GM19035 (cell line): ENCODE measurements at regions not wholly inside any gene's neighbourhood (a gene's known extent, or its start where the extent isn't known, plus 50 kb on each side); places are given as distances from the start of the nearest gene placed in this dataset.
A peak's percentile ranks its signal among the peaks of the same experiment; 100 is the strongest.

ENCODE experiments used
- ATAC-seq: cut with Tn5 transposase; IDR thresholded peaks from one replicate; pipeline ENCODE4 v1.9.1; 2021; ENCODE audit not compliant: unreplicated experiment

GRCh38 chrX:39912126-39912525 is 185.6 kb downstream of the BCOR start:
- no peak for ATAC-seq

- no peak for ATAC-seq
Observed at GRCh38 chrX:39915081-39915480, 182.7 kb downstream of the BCOR start.

GRCh38 chrX:39915596-39915995 is 182.2 kb downstream of the BCOR start:
- ATAC-seq, result no peak

GRCh38 chrX:39921838-39922237 is 175.9 kb downstream of the BCOR start:
- ATAC-seq, result no peak

GRCh38 chrX:39922488-39922887 is 175.3 kb downstream of the BCOR start:
- no peak for ATAC-seq

- no peak for ATAC-seq
Observed at GRCh38 chrX:39922926-39923325, 174.8 kb downstream of the BCOR start.

- ATAC-seq, result no peak
Observed at GRCh38 chrX:39927380-39927779, 170.4 kb downstream of the BCOR start.

GRCh38 chrX:39928704-39929378 is 168.9 kb downstream of the BCOR start:
- ATAC-seq, result no peak

- no peak for ATAC-seq
Observed at GRCh38 chrX:39929379-39930025, 168.3 kb downstream of the BCOR start.

GRCh38 chrX:39930786-39931528 is 166.8 kb downstream of the BCOR start:
- no peak for ATAC-seq

- ATAC-seq, result no peak
Observed at GRCh38 chrX:39931529-39932282, 166.1 kb downstream of the BCOR start.

- no peak for ATAC-seq
Observed at GRCh38 chrX:39935411-39936064, 162.2 kb downstream of the BCOR start.

- ATAC-seq, result peak; percentile 70
Observed at GRCh38 chrX:39936886-39937770, 160.6 kb downstream of the BCOR start.

- ATAC-seq, result no peak
Observed at GRCh38 chrX:39938466-39938865, 159.3 kb downstream of the BCOR start.

GRCh38 chrX:39939678-39940077 is 158.1 kb downstream of the BCOR start:
- ATAC-seq, result no peak

GRCh38 chrX:39941332-39941920 is 156.3 kb downstream of the BCOR start:
- ATAC-seq, result no peak

GRCh38 chrX:39944416-39944815 is 153.3 kb downstream of the BCOR start:
- ATAC-seq, result no peak

GRCh38 chrX:39945709-39946108 is 152.0 kb downstream of the BCOR start:
- no peak for ATAC-seq

GRCh38 chrX:39946822-39947221 is 150.9 kb downstream of the BCOR start:
- no peak for ATAC-seq

GRCh38 chrX:39948582-39948981 is 149.2 kb downstream of the BCOR start:
- no peak for ATAC-seq
